Transverse colon (tissue), 4 donors: ENCODE measurements at regions not wholly inside any gene's neighbourhood (a gene's known extent, or its start where the extent isn't known, plus 50 kb on each side); places are given as distances from the start of the nearest gene placed in this dataset.

Experiments used
- EP300 ChIP-seq: sonication (generic); formaldehyde crosslinking; IDR thresholded peaks from one replicate; pipeline ENCODE4 v1.6.1; 2017; ENCODE audit warnings: antibody characterized with exemption, low read depth
- POLR2A ChIP-seq: fragments of 450-650 bp; IDR thresholded peaks from one replicate; pipeline ENCODE4 v1.6.1; 2016; ENCODE audit warnings: antibody characterized with exemption, mild to moderate bottlenecking, moderate library complexity
- POLR2AphosphoS5 ChIP-seq, 3 donors: sonication (generic); formaldehyde crosslinking; IDR thresholded peaks; one replicate each; pipeline ENCODE4 v1.6.1; 2016; ENCODE audit warnings: antibody characterized with exemption in 3 of 3
- TF ChIP-seq, protein P1 (sequence below), 5 experiments: fragments of 200-600 bp in 3 of 5; fragments of 450-650 bp in 2 of 5; sonication (generic) in 3 of 5; IDR thresholded peaks; 1 replicate in 2 of 5; 2 replicates in 3 of 5; pipeline ENCODE4 v1.5.1; 2016 to 2017; ENCODE audit warnings: antibody characterized with exemption in 5 of 5, inconsistent platforms in 3 of 5, mild to moderate bottlenecking in 2 of 5, moderate library complexity in 1 of 5

DNA sequence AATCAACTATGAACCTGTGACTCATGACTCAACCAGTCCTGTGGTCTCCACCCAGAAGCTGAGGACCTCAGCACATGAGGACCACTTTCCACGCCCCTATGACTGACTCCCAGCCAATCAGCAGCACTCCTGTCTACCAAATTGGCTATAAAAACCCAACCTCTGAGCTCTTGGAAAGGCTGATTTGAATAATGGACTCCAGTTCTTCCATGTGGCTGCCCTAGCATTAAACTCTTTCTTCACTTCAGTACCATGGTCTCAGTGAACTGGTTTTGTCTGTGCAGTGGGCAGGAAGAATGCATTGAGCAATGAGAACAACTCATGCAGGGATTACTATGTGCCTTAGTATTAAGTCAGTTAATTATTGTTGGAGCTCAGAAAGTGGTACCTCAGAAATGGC, 78.3 kb downstream of the CMPK2 start:
- TF ChIP-seq, protein P1, sequence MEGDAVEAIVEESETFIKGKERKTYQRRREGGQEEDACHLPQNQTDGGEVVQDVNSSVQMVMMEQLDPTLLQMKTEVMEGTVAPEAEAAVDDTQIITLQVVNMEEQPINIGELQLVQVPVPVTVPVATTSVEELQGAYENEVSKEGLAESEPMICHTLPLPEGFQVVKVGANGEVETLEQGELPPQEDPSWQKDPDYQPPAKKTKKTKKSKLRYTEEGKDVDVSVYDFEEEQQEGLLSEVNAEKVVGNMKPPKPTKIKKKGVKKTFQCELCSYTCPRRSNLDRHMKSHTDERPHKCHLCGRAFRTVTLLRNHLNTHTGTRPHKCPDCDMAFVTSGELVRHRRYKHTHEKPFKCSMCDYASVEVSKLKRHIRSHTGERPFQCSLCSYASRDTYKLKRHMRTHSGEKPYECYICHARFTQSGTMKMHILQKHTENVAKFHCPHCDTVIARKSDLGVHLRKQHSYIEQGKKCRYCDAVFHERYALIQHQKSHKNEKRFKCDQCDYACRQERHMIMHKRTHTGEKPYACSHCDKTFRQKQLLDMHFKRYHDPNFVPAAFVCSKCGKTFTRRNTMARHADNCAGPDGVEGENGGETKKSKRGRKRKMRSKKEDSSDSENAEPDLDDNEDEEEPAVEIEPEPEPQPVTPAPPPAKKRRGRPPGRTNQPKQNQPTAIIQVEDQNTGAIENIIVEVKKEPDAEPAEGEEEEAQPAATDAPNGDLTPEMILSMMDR (IDR thresholded peaks at IDR 0.05): no peak
- TF ChIP-seq POLR2A (no peak), POLR2AphosphoS5 (IDR thresholded peaks at IDR 0.05) (no peak), EP300 (no peak)
